ENCODE measurements at regions not wholly inside any gene's neighbourhood (a gene's known extent, or its start where the extent isn't known, plus 50 kb on each side); places are given as distances from the start of the nearest gene placed in this dataset.

DNA sequence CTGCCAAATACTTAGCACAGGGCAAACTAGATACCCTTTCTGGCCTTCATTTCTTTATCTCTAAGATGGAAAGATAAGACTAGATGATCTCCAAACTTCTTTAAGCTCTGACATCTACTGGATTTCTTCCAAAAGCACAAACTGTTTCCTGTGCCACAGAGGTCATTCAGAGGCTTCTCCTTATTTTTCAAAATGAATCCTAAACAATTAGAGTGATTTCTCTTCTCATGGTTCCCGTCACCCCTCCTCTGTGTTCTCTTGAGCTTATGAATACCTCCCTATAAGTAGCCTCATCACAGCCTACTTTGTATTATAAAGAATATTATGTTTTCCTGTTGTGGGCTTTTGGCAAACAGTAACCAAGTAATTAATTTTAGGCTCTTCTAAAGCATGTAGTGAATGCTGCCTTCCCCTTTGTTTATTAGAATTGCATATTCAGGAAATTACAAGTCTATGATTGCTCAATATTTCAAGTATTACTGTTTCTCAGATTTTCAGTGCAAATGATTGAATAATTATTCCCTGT lies 179.5 kb downstream of the REEP3 start:
- Histone ChIP-seq H3K27me3 (replicated peaks; ENCODE audit: control insufficient read depth, insufficient read depth, low read length) (no peaks in the 10 kb centered on the region), H3K4me3 (ENCODE audit: low read depth, low read length) (no peak overlapping the region), H3K36me3 (ENCODE audit: control insufficient read depth, insufficient read depth, low read length) (no peaks in the 10 kb centered on the region), H3K9me3 (no peaks in the 10 kb centered on the region), H3K4me1 (peaks cover 16% of the 10 kb centered on the region)
- Mint-ChIP-seq H3K27ac (ENCODE audit: unreplicated experiment) (no peak overlapping the region), H3K9me3 (ENCODE audit: unreplicated experiment) (peaks cover 10% of the 10 kb centered on the region), H3K4me3 (ENCODE audit: unreplicated experiment) (no peak overlapping the region), H3K27me3 (ENCODE audit: insufficient read depth, unreplicated experiment) (no peaks in the 10 kb centered on the region), H3K4me1 (ENCODE audit: low read depth, unreplicated experiment) (peaks cover 20% of the 10 kb centered on the region), H3K36me3 (ENCODE audit: insufficient read depth, unreplicated experiment) (no peaks in the 10 kb centered on the region)
- CTCF ChIA-PET, result interaction anchor here (0.7 kb wide), 1 partner anchor 19 kb away, joined by 4 read pairs; no protein-coding TSS in a partner anchor
- POLR2A ChIA-PET, result no interaction called here
- no peak for DNase-seq
- no TSS peak for BruUV-seq (replicated peaks)
- intact Hi-C loops (cut with micrococcal nuclease; ENCODE audit: unreplicated experiment), result no loop called here
- TF ChIP-seq, protein P1, sequence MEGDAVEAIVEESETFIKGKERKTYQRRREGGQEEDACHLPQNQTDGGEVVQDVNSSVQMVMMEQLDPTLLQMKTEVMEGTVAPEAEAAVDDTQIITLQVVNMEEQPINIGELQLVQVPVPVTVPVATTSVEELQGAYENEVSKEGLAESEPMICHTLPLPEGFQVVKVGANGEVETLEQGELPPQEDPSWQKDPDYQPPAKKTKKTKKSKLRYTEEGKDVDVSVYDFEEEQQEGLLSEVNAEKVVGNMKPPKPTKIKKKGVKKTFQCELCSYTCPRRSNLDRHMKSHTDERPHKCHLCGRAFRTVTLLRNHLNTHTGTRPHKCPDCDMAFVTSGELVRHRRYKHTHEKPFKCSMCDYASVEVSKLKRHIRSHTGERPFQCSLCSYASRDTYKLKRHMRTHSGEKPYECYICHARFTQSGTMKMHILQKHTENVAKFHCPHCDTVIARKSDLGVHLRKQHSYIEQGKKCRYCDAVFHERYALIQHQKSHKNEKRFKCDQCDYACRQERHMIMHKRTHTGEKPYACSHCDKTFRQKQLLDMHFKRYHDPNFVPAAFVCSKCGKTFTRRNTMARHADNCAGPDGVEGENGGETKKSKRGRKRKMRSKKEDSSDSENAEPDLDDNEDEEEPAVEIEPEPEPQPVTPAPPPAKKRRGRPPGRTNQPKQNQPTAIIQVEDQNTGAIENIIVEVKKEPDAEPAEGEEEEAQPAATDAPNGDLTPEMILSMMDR (IDR thresholded peaks at IDR 0.05; ENCODE audit: insufficient read depth in 1 of 2, low read depth in 1 of 2, low read length in 1 of 2, severe bottlenecking in 1 of 2, unreplicated experiment in 1 of 2), result no peak

DNA sequence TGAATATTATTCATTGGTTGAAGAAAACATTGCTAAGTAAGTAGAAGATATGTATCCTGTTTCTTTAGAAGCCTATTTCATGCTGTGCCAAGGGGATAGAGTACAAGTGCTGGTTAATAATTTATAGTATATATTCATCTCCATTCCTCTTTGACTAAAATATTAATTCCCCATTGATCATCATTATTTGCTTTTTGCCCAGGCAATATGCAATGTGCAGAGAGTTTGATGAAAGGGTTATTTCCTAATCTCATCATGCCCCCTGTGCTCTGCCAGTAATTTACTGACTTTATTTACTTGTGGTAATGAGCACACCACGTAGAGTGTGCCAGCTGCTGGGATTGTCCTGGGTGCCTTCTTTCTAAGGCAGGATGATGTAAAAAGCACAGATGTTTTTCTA lies 180.9 kb downstream of the REEP3 start:
- Histone ChIP-seq H3K27me3 (replicated peaks; ENCODE audit: control insufficient read depth, insufficient read depth, low read length) (no peaks in the 10 kb centered on the region), H3K9me3 (no peaks in the 10 kb centered on the region), H3K4me3 (ENCODE audit: low read depth, low read length) (no peak overlapping the region), H3K4me1 (peaks cover 16% of the 10 kb centered on the region), H3K36me3 (ENCODE audit: control insufficient read depth, insufficient read depth, low read length) (no peaks in the 10 kb centered on the region)
- CTCF ChIA-PET, result no interaction called here
- TF ChIP-seq, protein P1 (IDR thresholded peaks at IDR 0.05; ENCODE audit: insufficient read depth in 1 of 2, low read depth in 1 of 2, low read length in 1 of 2, severe bottlenecking in 1 of 2, unreplicated experiment in 1 of 2), result no peak
- BruUV-seq (replicated peaks), result no TSS peak
- H3K9me3 Mint-ChIP-seq (ENCODE audit: unreplicated experiment), result peaks cover 10% of the 10 kb centered on the region
- no peak for DNase-seq
- intact Hi-C loops (cut with micrococcal nuclease; ENCODE audit: unreplicated experiment), result no loop called here
- peaks cover 20% of the 10 kb centered on the region for H3K4me1 Mint-ChIP-seq (ENCODE audit: low read depth, unreplicated experiment)
- POLR2A ChIA-PET, result no interaction called here
- no peaks in the 10 kb centered on the region for H3K27me3 Mint-ChIP-seq (ENCODE audit: insufficient read depth, unreplicated experiment)
- no peak overlapping the region for H3K4me3 Mint-ChIP-seq (ENCODE audit: unreplicated experiment)
- H3K27ac Mint-ChIP-seq (ENCODE audit: unreplicated experiment), result no peak overlapping the region
- H3K36me3 Mint-ChIP-seq (ENCODE audit: insufficient read depth, unreplicated experiment), result no peaks in the 10 kb centered on the region

DNA sequence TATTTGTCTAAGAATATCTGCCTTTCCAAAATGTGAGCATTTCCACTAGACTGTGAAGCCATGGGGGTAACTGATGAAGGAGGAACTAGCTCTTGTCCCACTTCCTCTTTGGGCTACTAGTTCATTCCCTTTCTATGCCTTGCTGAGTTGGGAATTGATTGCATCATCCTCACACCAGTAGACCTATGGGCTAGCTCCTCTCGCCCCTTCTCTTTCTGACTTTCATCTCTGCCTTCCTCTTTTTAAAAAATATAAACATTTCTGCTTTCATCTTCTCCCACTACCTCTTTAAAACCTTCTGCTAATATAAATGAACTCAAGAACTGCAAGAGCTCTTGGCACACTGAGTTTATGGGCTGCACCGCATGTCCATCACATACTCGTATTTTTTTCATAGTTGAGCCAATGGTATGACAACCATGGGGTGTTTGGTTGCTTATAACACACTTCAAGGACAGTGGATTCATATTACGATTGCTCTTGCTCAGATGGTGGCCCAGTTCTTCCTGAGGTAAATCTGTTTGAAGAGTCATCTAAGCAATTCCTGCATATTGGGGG lies 182.0 kb downstream of the REEP3 start:
- Mint-ChIP-seq H3K4me3 (ENCODE audit: unreplicated experiment) (no peak overlapping the region), H3K9me3 (ENCODE audit: unreplicated experiment) (peaks cover 10% of the 10 kb centered on the region), H3K36me3 (ENCODE audit: insufficient read depth, unreplicated experiment) (no peaks in the 10 kb centered on the region), H3K27me3 (ENCODE audit: insufficient read depth, unreplicated experiment) (no peaks in the 10 kb centered on the region), H3K27ac (ENCODE audit: unreplicated experiment) (peak overlapping the region; percentile 18), H3K4me1 (ENCODE audit: low read depth, unreplicated experiment) (peaks cover 20% of the 10 kb centered on the region)
- DNase-seq, result no peak
- Histone ChIP-seq H3K36me3 (ENCODE audit: control insufficient read depth, insufficient read depth, low read length) (no peaks in the 10 kb centered on the region), H3K9me3 (no peaks in the 10 kb centered on the region), H3K27me3 (replicated peaks; ENCODE audit: control insufficient read depth, insufficient read depth, low read length) (no peaks in the 10 kb centered on the region), H3K4me1 (peaks cover 16% of the 10 kb centered on the region), H3K4me3 (ENCODE audit: low read depth, low read length) (no peak overlapping the region)
- BruUV-seq (replicated peaks), result no TSS peak
- ChIA-PET POLR2A (no interaction called here), CTCF (interaction anchor here (1.3 kb wide), 2 partner anchors 19 to 65 kb away, joined by 3 read pairs; no protein-coding TSS in a partner anchor)
- intact Hi-C loops (cut with micrococcal nuclease; ENCODE audit: unreplicated experiment), result no loop called here
- TF ChIP-seq, protein P1 (IDR thresholded peaks at IDR 0.05; ENCODE audit: insufficient read depth in 1 of 2, low read depth in 1 of 2, low read length in 1 of 2, severe bottlenecking in 1 of 2, unreplicated experiment in 1 of 2), result no peak

Data from Caco-2 (cell line).